ENCODE measurements at regions not wholly inside any gene's neighbourhood (a gene's known extent, or its start where the extent isn't known, plus 50 kb on each side); places are given as distances from the start of the nearest gene placed in this dataset.

DNA sequence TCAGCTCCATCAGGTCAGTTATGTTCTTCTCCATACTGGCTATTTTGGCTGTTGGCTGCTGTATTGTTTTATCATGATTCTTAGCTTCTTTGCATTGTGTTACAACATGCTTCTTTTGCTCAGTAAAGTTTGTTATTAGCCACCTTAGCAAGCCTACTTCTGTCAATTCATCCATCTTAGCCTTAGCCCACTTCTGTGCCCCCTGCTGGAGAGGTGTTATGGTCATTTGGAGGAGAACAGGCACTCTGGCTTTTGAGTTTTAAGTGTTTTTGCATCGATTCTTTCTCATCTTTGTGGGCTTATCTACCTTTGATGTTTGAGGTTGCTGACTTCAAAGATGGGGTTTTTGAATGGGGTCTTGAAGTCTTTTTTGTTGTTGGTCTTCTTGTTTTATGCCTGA lies 204.6 kb upstream of the FOXP2 start:
- Histone ChIP-seq H3K9ac (ENCODE audit: low read depth in 1 of 2, low read length in 2 of 2) (no peak overlapping the region), H3K27ac (ENCODE audit: low read depth in 1 of 2, low read length in 2 of 2) (no peak overlapping the region), H3K4me1 (ENCODE audit: control insufficient read depth in 4 of 4, insufficient read depth in 4 of 4, low read length in 3 of 4) (no peaks in the 10 kb centered on the region), H3K9me3 (ENCODE audit: control insufficient read depth in 4 of 4, low read length in 3 of 4) (no peaks in the 10 kb centered on the region), H3K27me3 (ENCODE audit: control insufficient read depth in 4 of 4, insufficient read depth in 4 of 4, low read length in 3 of 4) (no peaks in the 10 kb centered on the region), H3K4me3 (ENCODE audit: low read depth in 1 of 3, low read length in 3 of 3) (no peak overlapping the region), H3K36me3 (ENCODE audit: control insufficient read depth in 4 of 4, insufficient read depth in 3 of 4, low read depth in 1 of 4, low read length in 3 of 4) (no peaks in the 10 kb centered on the region)
- WGBS = 66% methylated on average over 1 of the region's 1 CpG
- TF ChIP-seq, protein P1, sequence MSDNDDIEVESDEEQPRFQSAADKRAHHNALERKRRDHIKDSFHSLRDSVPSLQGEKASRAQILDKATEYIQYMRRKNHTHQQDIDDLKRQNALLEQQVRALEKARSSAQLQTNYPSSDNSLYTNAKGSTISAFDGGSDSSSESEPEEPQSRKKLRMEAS (IDR thresholded peaks at IDR 0.05) = no peak
- TF ChIP-seq RAD21 (IDR thresholded peaks at IDR 0.05) = peak in 1 of 2 donors; percentile 37
- DNase-seq (ENCODE audit: low spot score) = no peak

DNA sequence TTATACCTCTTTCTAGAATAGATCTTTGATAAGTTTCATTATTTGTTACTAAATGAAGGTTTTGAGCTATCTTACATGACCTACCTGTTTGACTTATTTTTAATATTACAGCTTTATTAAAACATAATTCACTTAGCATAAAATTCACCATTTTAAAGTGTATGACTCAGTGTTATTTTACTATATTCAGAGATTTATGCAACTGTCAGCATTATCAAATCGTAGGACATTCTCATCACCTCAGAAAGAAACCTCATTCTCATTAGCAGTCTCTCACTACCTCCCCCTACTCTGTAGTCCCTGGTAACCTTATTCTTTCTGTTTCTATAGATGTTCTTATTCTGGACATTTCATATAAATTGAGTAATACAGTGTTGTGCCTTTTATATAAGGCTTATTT lies 207.9 kb upstream of the FOXP2 start:
- 92% methylated on average over 1 of the region's 1 CpG for WGBS
- Histone ChIP-seq H3K9ac (ENCODE audit: low read depth in 1 of 2, low read length in 2 of 2) (no peak overlapping the region), H3K4me1 (ENCODE audit: control insufficient read depth in 4 of 4, insufficient read depth in 4 of 4, low read length in 3 of 4) (no peaks in the 10 kb centered on the region), H3K36me3 (ENCODE audit: control insufficient read depth in 4 of 4, insufficient read depth in 3 of 4, low read depth in 1 of 4, low read length in 3 of 4) (no peaks in the 10 kb centered on the region), H3K27ac (ENCODE audit: low read depth in 1 of 2, low read length in 2 of 2) (no peak overlapping the region), H3K9me3 (ENCODE audit: control insufficient read depth in 4 of 4, low read length in 3 of 4) (no peaks in the 10 kb centered on the region), H3K4me3 (ENCODE audit: low read depth in 1 of 3, low read length in 3 of 3) (no peak overlapping the region), H3K27me3 (ENCODE audit: control insufficient read depth in 4 of 4, insufficient read depth in 4 of 4, low read length in 3 of 4) (no peaks in the 10 kb centered on the region)
- TF ChIP-seq, protein P2, sequence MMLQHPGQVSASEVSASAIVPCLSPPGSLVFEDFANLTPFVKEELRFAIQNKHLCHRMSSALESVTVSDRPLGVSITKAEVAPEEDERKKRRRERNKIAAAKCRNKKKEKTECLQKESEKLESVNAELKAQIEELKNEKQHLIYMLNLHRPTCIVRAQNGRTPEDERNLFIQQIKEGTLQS (IDR thresholded peaks at IDR 0.05) = no peak
- TF ChIP-seq EGR1 (IDR thresholded peaks at IDR 0.05; ENCODE audit: low read depth in 2 of 2) (no peak), RXRA (IDR thresholded peaks at IDR 0.05) (no peak)
- TF ChIP-seq, protein P1 (IDR thresholded peaks at IDR 0.05) = no peak
- DNase-seq (ENCODE audit: low spot score) = no peak

DNA sequence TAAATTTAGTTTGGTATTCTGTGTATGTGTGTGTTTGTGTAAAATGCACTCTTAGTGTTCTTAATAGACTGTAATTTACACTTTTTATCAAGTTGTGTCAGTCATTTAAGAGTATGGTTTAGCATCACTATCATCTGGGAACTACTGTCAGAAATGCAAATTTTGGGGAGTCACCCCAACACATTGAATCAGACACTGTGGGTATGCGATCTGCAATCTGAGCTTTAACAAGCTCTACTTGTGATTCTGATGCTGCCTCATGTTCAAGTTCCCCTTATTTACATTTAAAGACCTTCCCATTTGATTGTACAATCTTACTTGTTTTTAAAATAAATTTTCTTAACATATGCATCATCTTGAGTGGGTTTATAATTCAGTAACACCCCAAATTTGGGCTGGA lies 218.1 kb upstream of the FOXP2 start:
- no peak for DNase-seq (ENCODE audit: low spot score)
- Histone ChIP-seq H3K27me3 (ENCODE audit: control insufficient read depth in 4 of 4, insufficient read depth in 4 of 4, low read length in 3 of 4) (no peaks in the 10 kb centered on the region), H3K27ac (ENCODE audit: low read depth in 1 of 2, low read length in 2 of 2) (no peak overlapping the region), H3K4me3 (ENCODE audit: low read depth in 1 of 3, low read length in 3 of 3) (no peak overlapping the region), H3K36me3 (ENCODE audit: control insufficient read depth in 4 of 4, insufficient read depth in 3 of 4, low read depth in 1 of 4, low read length in 3 of 4) (no peaks in the 10 kb centered on the region), H3K4me1 (ENCODE audit: control insufficient read depth in 4 of 4, insufficient read depth in 4 of 4, low read length in 3 of 4) (no peaks in the 10 kb centered on the region), H3K9me3 (ENCODE audit: control insufficient read depth in 4 of 4, low read length in 3 of 4) (no peaks in the 10 kb centered on the region), H3K9ac (ENCODE audit: low read depth in 1 of 2, low read length in 2 of 2) (no peak overlapping the region)
- no peak for TF ChIP-seq RXRA (IDR thresholded peaks at IDR 0.05)
- TF ChIP-seq NR2F2 (IDR thresholded peaks at IDR 0.05) = no peak
- no peak for TF ChIP-seq GABPA (IDR thresholded peaks at IDR 0.05 in 1 of 2, conservative IDR thresholded peaks at IDR 0.05 in 1 of 2)
- TF ChIP-seq HNF4A (conservative IDR thresholded peaks at IDR 0.05) = no peak
- TF ChIP-seq, protein P3, sequence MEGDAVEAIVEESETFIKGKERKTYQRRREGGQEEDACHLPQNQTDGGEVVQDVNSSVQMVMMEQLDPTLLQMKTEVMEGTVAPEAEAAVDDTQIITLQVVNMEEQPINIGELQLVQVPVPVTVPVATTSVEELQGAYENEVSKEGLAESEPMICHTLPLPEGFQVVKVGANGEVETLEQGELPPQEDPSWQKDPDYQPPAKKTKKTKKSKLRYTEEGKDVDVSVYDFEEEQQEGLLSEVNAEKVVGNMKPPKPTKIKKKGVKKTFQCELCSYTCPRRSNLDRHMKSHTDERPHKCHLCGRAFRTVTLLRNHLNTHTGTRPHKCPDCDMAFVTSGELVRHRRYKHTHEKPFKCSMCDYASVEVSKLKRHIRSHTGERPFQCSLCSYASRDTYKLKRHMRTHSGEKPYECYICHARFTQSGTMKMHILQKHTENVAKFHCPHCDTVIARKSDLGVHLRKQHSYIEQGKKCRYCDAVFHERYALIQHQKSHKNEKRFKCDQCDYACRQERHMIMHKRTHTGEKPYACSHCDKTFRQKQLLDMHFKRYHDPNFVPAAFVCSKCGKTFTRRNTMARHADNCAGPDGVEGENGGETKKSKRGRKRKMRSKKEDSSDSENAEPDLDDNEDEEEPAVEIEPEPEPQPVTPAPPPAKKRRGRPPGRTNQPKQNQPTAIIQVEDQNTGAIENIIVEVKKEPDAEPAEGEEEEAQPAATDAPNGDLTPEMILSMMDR (IDR thresholded peaks at IDR 0.05; ENCODE audit: low read depth, low read length, missing input control) = no peak
- TF ChIP-seq, protein P4, sequence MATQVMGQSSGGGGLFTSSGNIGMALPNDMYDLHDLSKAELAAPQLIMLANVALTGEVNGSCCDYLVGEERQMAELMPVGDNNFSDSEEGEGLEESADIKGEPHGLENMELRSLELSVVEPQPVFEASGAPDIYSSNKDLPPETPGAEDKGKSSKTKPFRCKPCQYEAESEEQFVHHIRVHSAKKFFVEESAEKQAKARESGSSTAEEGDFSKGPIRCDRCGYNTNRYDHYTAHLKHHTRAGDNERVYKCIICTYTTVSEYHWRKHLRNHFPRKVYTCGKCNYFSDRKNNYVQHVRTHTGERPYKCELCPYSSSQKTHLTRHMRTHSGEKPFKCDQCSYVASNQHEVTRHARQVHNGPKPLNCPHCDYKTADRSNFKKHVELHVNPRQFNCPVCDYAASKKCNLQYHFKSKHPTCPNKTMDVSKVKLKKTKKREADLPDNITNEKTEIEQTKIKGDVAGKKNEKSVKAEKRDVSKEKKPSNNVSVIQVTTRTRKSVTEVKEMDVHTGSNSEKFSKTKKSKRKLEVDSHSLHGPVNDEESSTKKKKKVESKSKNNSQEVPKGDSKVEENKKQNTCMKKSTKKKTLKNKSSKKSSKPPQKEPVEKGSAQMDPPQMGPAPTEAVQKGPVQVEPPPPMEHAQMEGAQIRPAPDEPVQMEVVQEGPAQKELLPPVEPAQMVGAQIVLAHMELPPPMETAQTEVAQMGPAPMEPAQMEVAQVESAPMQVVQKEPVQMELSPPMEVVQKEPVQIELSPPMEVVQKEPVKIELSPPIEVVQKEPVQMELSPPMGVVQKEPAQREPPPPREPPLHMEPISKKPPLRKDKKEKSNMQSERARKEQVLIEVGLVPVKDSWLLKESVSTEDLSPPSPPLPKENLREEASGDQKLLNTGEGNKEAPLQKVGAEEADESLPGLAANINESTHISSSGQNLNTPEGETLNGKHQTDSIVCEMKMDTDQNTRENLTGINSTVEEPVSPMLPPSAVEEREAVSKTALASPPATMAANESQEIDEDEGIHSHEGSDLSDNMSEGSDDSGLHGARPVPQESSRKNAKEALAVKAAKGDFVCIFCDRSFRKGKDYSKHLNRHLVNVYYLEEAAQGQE (IDR thresholded peaks at IDR 0.05) = no peak
- TF ChIP-seq RAD21 (IDR thresholded peaks at IDR 0.05) = no peak
- TF ChIP-seq, protein P5, sequence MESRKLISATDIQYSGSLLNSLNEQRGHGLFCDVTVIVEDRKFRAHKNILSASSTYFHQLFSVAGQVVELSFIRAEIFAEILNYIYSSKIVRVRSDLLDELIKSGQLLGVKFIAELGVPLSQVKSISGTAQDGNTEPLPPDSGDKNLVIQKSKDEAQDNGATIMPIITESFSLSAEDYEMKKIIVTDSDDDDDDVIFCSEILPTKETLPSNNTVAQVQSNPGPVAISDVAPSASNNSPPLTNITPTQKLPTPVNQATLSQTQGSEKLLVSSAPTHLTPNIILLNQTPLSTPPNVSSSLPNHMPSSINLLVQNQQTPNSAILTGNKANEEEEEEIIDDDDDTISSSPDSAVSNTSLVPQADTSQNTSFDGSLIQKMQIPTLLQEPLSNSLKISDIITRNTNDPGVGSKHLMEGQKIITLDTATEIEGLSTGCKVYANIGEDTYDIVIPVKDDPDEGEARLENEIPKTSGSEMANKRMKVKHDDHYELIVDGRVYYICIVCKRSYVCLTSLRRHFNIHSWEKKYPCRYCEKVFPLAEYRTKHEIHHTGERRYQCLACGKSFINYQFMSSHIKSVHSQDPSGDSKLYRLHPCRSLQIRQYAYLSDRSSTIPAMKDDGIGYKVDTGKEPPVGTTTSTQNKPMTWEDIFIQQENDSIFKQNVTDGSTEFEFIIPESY (IDR thresholded peaks at IDR 0.05) = no peak
- no peak for TF ChIP-seq YY1 (IDR thresholded peaks at IDR 0.05)
- no peak for TF ChIP-seq FOXA2 (IDR thresholded peaks at IDR 0.05)
- TF ChIP-seq SP1 (IDR thresholded peaks at IDR 0.05) = no peak
- TF ChIP-seq, protein P2 (IDR thresholded peaks at IDR 0.05) = no peak
- no peak for TF ChIP-seq HNF4G (IDR thresholded peaks at IDR 0.05)
- no peak for TF ChIP-seq TAF1 (conservative IDR thresholded peaks at IDR 0.05)
- 97% methylated on average over 1 of the region's 1 CpG for WGBS

Measured in liver (tissue), 8 donors.